Endothelial cell of umbilical vein (primary cell): ENCODE measurements at regions not wholly inside any gene's neighbourhood (a gene's known extent, or its start where the extent isn't known, plus 50 kb on each side); places are given as distances from the start of the nearest gene placed in this dataset.

Experiments
- BruUV-seq: library from RNA; stranded (reverse); fragments of 400-500 nt; replicated peaks from 2 replicates; lab custom pipeline; 2021; lab: Mats Ljungman, UMichigan
- CTCF ChIA-PET: fragments of 300-600, 350-600 bp; sonication (Branson Sonifier 250); formaldehyde crosslinking; loops from one replicate; lab custom pipeline; 2021; ENCODE audit warnings: antibody characterized with exemption, inconsistent platforms; lab: Charles Lee
- POLR2A ChIA-PET: fragments of 300-600, 350-600 bp; sonication (Branson Sonifier 250); formaldehyde crosslinking; loops from one replicate; lab custom pipeline; 2021; ENCODE audit warnings: antibody characterized with exemption, inconsistent platforms; lab: Charles Lee
- DNase-seq: peaks from one replicate; pipeline ENCODE4 v3.0.0-alpha.2; 2011; ENCODE audit warnings: low read depth, low spot score
- FAIRE-seq: peaks from 2 replicates; lab custom pipeline; 2011; peaks lifted over from hg19 to GRCh38; lab: Jason Lieb, UNC
- H2AFZ ChIP-seq: 2 replicates; pipeline ENCODE4 v1.6.0; 2012; ENCODE audit warnings: low read depth, low read length, control low read depth, inconsistent platforms
- H3K27ac ChIP-seq: 2 replicates; pipeline ENCODE4 v1.5.1; 2011; ENCODE audit warnings: low read depth, mild to moderate bottlenecking, control low read depth, low read length, moderate library complexity; ENCODE audit not compliant: insufficient read depth
- H3K27me3 ChIP-seq, 2 experiments: 2 replicates each; pipeline versions ENCODE4 v1.6.0 to v1.6.1; 2011; ENCODE audit warnings: low read length in 2 of 2, mixed read lengths in 1 of 2; ENCODE audit not compliant: control insufficient read depth in 2 of 2, insufficient read depth in 2 of 2
- H3K36me3 ChIP-seq, 2 experiments: 2 replicates in 1 of 2; 3 replicates in 1 of 2; pipeline ENCODE4 v1.5.1; 2011; ENCODE audit warnings: low read length in 2 of 2, mild to moderate bottlenecking in 1 of 2, moderate library complexity in 1 of 2; ENCODE audit not compliant: control insufficient read depth in 2 of 2, insufficient read depth in 2 of 2; ENCODE audit errors: extremely low read depth in 1 of 2
- H3K4me1 ChIP-seq: 3 replicates; pipeline ENCODE4 v1.5.1; 2011; ENCODE audit warnings: mild to moderate bottlenecking, low read length; ENCODE audit not compliant: control insufficient read depth, insufficient read depth; ENCODE audit errors: extremely low read depth
- H3K4me2 ChIP-seq: 2 replicates; pipeline ENCODE4 v1.6.1; 2011; ENCODE audit warnings: low read length, control low read depth, mixed read lengths; ENCODE audit not compliant: insufficient read depth
- H3K4me3 ChIP-seq, 3 experiments: fragments of 200-600 bp in 1 of 3; sonication (generic), shearing (Covaris generic) in 1 of 3; replicated peaks in 1 of 3; 2 replicates each; pipeline ENCODE4 v1.5.1; 2011 to 2016; ENCODE audit warnings: control low read depth in 3 of 3, low read length in 3 of 3, mild to moderate bottlenecking in 2 of 3, inconsistent platforms in 1 of 3, low read depth in 1 of 3, moderate library complexity in 1 of 3; ENCODE audit not compliant: insufficient read depth in 1 of 3
- H3K79me2 ChIP-seq: 2 replicates; pipeline ENCODE4 v1.6.0; 2012; ENCODE audit warnings: low read length, inconsistent platforms; ENCODE audit not compliant: control insufficient read depth, insufficient read depth
- H3K9ac ChIP-seq: replicated peaks from 2 replicates; pipeline ENCODE3; 2011; ENCODE audit warnings: low read length, control low read depth; ENCODE audit not compliant: insufficient read depth; ENCODE audit errors: extremely low read depth
- H3K9me1 ChIP-seq: replicated peaks from 3 replicates; pipeline ENCODE4 v1.6.0; 2011; ENCODE audit warnings: mild to moderate bottlenecking, low read length; ENCODE audit not compliant: control insufficient read depth, insufficient read depth; ENCODE audit errors: extremely low read depth
- H3K9me3 ChIP-seq: replicated peaks from 2 replicates; pipeline ENCODE4 v1.5.1; 2012; ENCODE audit warnings: low read length, inconsistent platforms; ENCODE audit not compliant: control insufficient read depth, insufficient read depth
- H4K20me1 ChIP-seq: replicated peaks from 2 replicates; pipeline ENCODE3; 2011; ENCODE audit warnings: mild to moderate bottlenecking, low read length; ENCODE audit not compliant: control insufficient read depth, insufficient read depth; ENCODE audit errors: extremely low read depth
- CTCF ChIP-seq, 2 donors: IDR thresholded peaks; 1 replicate in 1 of 2; 2 replicates in 1 of 2; pipeline ENCODE4 v1.5.1; 2011; ENCODE audit warnings: low read length in 2 of 2, mild to moderate bottlenecking in 2 of 2, moderate library complexity in 2 of 2, control low read depth in 1 of 2, inconsistent platforms in 1 of 2, low read depth in 1 of 2; ENCODE audit not compliant: insufficient read depth in 1 of 2; ENCODE audit errors: extremely low read depth in 1 of 2
- EZH2 ChIP-seq: IDR thresholded peaks from 2 replicates; pipeline ENCODE4 v1.6.1; 2012; ENCODE audit warnings: borderline replicate concordance, low read depth, mild to moderate bottlenecking, moderate library complexity, low read length, inconsistent platforms; ENCODE audit not compliant: severe bottlenecking
- FOS ChIP-seq: IDR thresholded peaks from 2 replicates; pipeline ENCODE4 v1.6.1; 2011; ENCODE audit warnings: mild to moderate bottlenecking, low read length, moderate library complexity, borderline replicate concordance; ENCODE audit not compliant: insufficient read depth
- GATA2 ChIP-seq: IDR thresholded peaks from 2 replicates; pipeline ENCODE4 v1.7.0; 2011; ENCODE audit warnings: low read depth, mild to moderate bottlenecking, moderate library complexity, mixed read lengths, low read length; ENCODE audit not compliant: insufficient read length, insufficient read depth
- JUN ChIP-seq: IDR thresholded peaks from 2 replicates; pipeline ENCODE4 v1.6.1; 2011; ENCODE audit warnings: borderline replicate concordance, low read depth; ENCODE audit not compliant: insufficient read length, insufficient read depth
- MAX ChIP-seq: IDR thresholded peaks from 2 replicates; pipeline ENCODE4 v1.6.1; 2011; ENCODE audit not compliant: insufficient read depth, insufficient read length
- MYC ChIP-seq: IDR thresholded peaks from one replicate; pipeline ENCODE4 v1.6.1; 2011; ENCODE audit warnings: mild to moderate bottlenecking, low read depth, low read length
- POLR2A ChIP-seq: IDR thresholded peaks from 2 replicates; pipeline ENCODE4 v1.6.1; 2012; ENCODE audit warnings: low read depth, mild to moderate bottlenecking, control low read depth, low read length
- POLR2AphosphoS5 ChIP-seq: IDR thresholded peaks from 2 replicates; pipeline ENCODE4 v1.6.1; 2012; ENCODE audit warnings: low read depth, mild to moderate bottlenecking, control low read depth, low read length, moderate library complexity; ENCODE audit not compliant: insufficient read depth
- dilution Hi-C: fragments of 300-500 bp; cut with MboI; formaldehyde crosslinking; loops from one replicate; pipeline ENCODE4 v1.15.0; 2019; ENCODE audit warnings: low sequenced_read_pairs; ENCODE audit not compliant: extremely low pct_ligation_motif_present
- intact Hi-C: fragments of 100-400 bp; cut with micrococcal nuclease; formaldehyde crosslinking; loops from one replicate; pipeline ENCODE4 v1.10.0; 2022

- no peak overlapping the region for H2AFZ ChIP-seq
- no peak overlapping the region for H3K4me2 ChIP-seq
- no peaks in the 10 kb centered on the region for H3K9me1 ChIP-seq
- peaks cover 9% of the 10 kb centered on the region for H3K4me1 ChIP-seq
- H3K4me3 ChIP-seq = no peak overlapping the region
- TF ChIP-seq EZH2 (no peak), CTCF (IDR thresholded peaks at IDR 0.05; ENCODE audit: extremely low read depth in 1 of 2, insufficient read depth in 1 of 2, low read depth in 1 of 2, low read length in 2 of 2) (no peak), POLR2AphosphoS5 (no peak), POLR2A (no peak), JUN (no peak), FOS (no peak), MYC (no peak), GATA2 (no peak), MAX (no peak)
- H3K9me3 ChIP-seq = no peaks in the 10 kb centered on the region
- H3K9ac ChIP-seq = no peak overlapping the region
- dilution Hi-C loops = no loop called here
- H4K20me1 ChIP-seq = no peaks in the 10 kb centered on the region
- intact Hi-C loops = no loop called here
- H3K27me3 ChIP-seq = no peaks in the 10 kb centered on the region
- DNase-seq = no peak
- H3K27ac ChIP-seq = no peak overlapping the region
- H3K79me2 ChIP-seq = no peaks in the 10 kb centered on the region
- CTCF ChIA-PET = interaction anchor here (1.3 kb wide), 1 partner anchor 9 kb away, joined by 4 read pairs; no protein-coding TSS in a partner anchor
- H3K36me3 ChIP-seq = no peaks in the 10 kb centered on the region
- POLR2A ChIA-PET = no interaction called here
- FAIRE-seq = no peak
- no TSS peak for BruUV-seq
These were observed 104.0 kb downstream of the GJA1 start for GRCh38 chr6:121539439-121539838.
